GM21529 (cell line): ENCODE measurements at regions not wholly inside any gene's neighbourhood (a gene's known extent, or its start where the extent isn't known, plus 50 kb on each side); places are given as distances from the start of the nearest gene placed in this dataset.

ENCODE experiments used
- ATAC-seq: cut with Tn5 transposase; IDR thresholded peaks from one replicate; pipeline ENCODE4 v1.9.1; 2021; ENCODE audit not compliant: unreplicated experiment

DNA sequence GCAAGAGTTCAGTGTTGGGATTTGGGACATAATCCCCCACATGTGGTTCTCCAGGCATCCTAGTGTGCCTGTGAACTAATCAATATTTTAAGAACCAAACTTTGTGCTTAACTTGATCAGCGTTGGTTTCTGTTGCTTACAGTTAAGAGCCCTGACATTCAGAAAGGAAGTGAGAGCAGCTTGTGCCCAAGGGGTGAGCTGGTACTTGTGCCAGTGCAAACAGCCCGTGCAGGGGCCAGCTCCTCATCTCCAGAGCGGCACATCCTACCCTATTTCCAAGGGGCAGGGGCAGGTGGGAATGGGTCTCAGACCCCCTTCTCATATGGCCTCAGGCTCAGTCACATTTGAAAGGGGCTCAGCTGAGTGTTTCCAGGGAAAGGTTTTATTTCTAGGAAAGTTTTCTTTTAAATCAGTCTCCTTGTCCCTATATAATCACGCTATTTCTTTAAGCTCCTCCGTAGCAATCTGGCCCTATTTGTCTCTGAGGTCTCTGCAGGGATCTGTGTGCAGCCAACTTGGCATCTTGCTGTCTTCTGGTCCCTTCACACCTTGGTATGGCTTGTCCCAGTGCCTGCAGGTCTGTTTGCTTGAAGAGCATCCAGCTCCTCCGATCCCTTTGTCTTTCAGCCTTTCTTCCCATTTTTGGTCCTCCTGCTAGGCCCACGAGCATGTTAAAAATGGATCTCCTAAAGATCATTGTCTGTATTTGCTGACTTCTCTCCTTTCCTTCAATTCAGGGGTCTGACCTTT lies 358.9 kb downstream of the HRH4 start:
- no peak for ATAC-seq

DNA sequence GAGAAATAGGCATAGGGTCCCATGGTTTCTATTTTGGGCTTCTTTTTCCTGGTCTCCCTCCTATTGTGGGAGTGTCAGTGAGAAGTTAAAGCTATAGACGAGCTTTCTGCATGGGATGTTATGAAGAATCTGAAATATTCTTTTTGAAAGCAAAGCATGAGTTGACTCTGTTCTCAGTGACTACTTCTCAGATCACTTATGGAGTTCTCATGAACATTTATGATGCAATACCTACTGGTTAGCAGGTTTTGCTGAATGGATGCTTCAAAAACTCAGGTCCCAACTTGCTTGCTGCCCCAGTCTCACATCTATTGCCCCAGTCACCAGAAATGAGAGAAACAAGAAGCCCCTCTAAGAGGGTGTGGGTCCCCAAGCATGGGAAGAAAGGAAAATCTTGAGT lies 365.0 kb downstream of the HRH4 start:
- ATAC-seq, result no peak

DNA sequence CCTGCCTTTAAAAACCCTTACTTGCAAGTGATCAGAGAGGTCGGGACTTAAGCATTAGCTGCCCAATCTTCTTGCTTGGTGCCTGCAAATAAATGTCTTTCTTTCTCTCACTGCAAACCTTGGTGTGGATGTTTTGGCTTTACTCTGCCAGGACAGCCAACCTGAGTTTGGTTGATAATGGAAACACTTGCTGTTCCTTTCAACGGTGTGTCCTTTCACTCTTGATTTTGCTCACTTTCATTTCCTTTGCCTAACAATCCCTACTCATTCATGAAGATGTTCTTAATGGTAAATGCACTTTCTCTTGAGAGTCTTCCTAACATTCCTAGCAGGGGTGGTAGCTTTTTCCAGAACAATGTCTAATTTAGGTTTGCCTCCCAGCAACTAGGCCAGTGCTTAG lies 366.2 kb downstream of the HRH4 start:
- no peak for ATAC-seq

DNA sequence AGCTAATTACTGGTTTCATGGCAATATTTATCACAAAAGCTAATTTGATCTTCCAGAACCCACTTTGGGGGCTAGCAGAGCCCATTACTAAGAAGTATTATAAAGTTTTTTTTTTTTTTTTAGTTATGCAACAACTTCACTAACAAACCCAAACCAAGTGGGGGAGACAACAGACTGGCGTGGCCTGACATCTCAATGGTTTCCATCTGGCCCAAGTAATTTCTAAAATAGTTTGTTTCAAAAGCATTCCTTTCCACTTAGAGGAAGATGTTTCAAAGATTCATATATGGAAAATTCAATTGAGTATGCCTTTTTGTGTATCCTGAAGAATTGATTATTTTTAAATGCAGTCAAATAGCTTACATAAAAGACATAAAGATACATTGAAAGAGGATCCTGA lies 367.1 kb downstream of the HRH4 start:
- no peak for ATAC-seq

DNA sequence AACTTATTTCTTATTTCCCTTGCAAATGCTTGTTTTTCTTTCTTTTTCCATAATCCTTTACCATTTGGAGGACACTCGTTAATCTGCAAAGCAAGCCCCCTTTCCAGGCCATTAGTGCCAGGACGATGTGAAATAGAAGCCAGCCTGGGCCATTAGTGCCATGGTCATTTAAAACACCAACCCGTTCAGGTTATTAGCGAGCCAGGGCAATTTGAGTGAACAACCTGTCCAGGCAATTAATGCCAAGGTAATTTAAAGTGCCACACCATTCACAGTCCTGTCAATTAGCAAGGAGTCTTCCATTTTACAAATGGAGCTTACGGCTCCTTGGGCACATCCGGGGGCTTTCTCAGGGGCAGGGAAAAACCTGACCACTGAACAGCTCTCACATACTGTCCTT lies 370.6 kb downstream of the HRH4 start:
- ATAC-seq, result no peak

DNA sequence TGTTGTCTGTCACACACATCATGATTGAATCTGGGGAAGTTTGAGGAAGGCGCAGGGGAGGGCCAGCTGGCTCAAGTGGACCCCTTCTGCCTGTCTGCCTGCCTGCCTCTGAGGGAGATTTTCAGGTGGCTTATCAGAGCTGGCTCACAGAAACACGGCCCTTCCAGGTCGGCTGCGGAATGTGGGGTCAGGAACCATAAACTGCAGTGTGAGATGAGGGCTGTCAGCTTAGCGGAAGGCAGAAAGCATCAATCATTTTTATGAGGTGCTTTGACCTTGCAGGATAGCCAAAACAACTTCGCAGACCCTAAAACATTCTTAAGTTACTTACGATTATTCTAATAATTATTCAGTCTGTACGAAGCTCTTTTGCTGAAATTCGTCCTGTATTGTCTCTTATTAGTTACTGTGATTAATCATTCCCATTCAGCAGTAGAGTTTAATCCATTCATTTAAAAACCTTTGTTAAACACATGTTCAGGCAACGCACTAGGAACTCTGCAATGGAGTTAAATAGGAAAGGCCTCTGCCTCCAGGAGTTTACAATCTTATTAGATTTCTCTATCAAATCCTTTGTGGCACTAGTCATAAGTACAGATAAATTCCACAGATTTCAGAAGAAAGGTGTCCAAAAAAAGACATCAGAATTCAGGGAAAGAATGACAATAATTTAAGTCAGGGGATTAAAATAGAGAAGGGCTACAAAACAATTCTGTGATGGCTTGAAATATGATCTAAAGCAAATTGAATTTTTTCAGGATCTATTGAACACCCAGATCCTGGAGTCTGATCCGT lies 371.6 kb downstream of the HRH4 start:
- ATAC-seq, result no peak

DNA sequence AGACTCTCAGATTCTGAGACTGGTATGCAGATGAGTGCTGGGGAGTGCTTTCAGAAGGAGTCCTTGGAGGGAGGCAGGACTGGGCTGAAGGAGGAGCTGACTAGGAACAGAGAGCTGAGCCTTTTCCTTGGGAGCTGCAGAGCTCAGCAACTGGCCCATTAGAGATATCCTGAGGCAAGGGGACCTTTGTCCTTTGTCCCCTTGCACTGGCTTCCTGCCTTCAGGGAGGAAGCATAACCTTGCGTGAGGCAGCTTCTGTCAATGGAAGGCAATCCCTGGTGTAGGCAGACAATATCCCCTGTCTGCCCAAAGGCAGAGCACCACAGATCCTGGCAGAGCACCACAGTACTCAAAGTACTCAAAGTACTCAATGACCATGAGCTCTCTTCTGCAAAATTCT lies 375.3 kb downstream of the HRH4 start:
- no peak for ATAC-seq

DNA sequence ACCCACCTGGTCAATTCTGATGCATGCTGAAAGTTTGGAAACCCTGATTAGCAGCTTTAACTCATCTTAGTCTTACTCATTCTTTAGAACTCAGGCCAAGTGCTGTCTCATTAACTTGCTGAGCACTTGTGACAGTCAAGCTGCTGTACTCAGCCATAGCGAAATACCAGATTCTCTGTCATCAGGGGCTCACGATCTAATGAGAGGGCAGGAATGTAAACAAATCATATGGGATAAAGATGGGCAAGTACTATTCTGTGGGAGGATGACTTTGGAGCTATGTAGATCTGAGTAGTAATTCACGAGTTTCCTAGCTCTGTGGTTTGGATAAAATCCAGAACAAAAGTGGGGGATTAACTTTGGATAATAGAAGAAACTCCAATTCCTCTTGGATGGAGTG lies 376.6 kb downstream of the HRH4 start:
- no peak for ATAC-seq

DNA sequence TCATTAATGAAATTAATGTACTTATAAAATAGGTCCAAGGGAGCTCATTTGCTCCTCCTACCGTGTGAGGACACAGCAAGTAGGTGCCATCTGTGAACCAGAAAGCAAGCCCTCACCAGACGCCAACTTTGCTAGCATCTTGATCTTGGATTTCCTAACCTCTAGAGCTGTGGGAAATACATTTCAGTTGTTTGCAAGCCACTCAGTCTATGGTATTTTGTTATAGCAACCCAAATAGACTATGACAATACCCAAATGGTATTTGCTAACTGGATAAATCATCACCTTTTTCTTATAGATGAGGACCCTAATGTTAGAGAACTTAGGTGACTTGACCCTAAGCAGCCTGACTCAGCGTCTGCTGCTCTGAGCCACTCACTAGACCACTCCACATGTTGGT lies 379.6 kb downstream of the HRH4 start:
- no peak for ATAC-seq

DNA sequence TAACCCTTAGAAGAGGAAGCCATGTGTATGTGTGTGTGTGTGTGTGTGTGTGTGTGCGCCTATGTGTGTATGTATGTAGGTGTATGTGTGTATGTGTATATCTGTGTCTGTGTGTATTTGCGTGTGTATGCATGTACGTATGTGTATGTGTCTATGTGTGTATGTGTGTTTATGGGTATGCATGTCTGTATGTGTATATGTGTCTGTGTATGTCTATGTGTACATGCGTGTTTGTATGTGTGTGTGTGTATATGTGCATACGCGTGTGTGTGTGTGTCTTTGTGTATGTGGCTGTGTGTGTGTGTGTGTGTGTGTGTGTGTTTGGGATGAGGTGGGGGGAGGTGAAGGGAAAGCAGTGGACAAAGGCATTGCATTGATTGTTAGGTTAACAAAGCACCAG lies 380.2 kb downstream of the HRH4 start:
- no peak for ATAC-seq

DNA sequence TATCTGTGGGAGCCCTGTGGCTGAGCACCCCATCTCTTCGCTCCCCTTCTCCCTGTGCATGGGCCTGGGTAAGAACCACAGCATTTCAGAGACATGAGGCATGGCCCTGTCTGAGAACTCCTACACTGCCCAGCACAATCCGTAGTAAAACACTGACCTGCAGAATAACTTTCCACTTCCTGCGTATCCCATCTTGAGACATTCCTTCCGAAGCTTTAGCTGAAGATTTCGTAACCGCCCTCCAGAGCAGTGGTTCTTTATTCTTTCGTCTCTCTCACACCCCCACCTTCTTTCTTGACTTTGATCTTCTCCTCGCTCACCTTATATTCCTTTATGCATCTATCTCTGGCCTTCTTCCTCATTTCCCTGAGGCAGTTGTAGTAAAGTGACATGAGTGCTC lies 381.1 kb downstream of the HRH4 start:
- no peak for ATAC-seq

DNA sequence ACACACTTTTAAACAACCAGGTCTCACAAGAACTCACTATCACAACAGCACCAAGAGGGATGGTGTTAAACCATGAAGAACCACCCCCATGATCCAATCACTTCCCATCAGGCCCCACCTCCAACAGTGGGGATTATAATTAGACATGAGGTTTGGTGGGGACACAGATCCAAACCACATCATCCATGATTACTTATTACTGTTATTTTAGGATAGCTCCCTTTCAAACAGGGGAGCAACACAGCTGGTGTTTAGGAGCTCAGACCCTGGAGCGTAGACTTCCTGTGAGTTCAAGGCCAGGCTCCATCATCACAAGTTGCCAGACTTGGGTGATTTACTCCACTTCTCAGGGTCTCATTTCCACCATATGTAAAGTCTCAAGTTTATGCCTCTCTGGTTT lies 382.7 kb downstream of the HRH4 start:
- ATAC-seq, result no peak

DNA sequence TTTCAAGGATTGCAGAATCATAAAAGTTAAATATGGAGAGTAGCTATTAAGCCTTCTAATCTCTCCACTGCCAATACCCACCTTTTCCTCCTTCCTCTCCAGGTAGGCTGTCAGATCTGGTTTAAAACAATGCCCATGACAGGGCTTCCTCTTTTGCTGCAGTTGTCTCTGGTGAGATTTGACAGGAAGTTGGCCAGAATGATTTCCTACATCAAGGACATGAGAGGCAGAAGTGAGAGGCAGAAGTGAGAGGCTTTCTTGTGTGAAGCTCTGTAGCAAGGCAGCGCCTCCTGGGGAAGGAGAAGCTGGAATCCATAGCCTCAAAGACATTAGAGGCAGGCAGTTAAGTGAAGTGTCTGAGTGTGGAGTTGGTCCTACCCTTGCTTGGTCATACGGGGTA lies 385.7 kb downstream of the HRH4 start:
- ATAC-seq, result no peak

DNA sequence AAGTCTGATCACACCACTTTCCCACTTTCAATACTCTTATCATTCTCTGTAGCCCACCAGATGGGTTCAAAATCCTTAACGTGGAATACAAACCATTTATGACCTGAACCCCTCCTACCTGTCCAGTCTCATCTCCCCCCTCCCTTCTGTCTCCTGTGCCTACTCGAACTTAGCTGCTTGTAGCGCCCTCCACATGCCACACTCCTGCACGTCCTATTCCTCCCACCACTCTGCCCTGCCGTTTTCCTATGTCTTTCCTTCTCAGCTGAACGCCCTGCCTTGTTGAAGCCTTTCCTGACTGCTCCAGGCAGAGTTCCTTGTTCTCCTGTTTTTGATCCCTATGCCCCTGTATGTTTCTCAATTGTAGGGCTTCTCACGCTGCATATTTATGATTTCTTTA lies 390.1 kb downstream of the HRH4 start:
- ATAC-seq, result no peak

DNA sequence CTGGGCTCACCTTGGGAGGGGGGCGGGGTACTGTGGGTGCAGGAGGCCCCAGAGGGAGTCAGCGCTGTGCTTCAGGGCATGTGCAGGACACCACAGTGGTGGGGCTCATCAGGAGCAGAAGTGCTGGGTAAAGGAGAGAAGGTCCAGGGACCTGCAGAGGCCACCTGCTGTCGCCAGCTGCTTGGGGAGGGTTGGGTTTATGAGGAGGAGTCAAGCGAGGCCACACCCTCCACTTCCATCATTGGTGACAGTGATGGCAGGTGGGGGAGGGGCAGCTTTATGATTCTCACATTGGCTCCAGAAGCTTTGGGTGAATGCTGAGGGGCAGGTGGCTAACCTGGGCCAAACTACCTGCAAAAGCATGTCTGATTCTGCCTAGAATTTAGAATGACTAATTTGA lies 392.6 kb downstream of the HRH4 start:
- ATAC-seq, result no peak

DNA sequence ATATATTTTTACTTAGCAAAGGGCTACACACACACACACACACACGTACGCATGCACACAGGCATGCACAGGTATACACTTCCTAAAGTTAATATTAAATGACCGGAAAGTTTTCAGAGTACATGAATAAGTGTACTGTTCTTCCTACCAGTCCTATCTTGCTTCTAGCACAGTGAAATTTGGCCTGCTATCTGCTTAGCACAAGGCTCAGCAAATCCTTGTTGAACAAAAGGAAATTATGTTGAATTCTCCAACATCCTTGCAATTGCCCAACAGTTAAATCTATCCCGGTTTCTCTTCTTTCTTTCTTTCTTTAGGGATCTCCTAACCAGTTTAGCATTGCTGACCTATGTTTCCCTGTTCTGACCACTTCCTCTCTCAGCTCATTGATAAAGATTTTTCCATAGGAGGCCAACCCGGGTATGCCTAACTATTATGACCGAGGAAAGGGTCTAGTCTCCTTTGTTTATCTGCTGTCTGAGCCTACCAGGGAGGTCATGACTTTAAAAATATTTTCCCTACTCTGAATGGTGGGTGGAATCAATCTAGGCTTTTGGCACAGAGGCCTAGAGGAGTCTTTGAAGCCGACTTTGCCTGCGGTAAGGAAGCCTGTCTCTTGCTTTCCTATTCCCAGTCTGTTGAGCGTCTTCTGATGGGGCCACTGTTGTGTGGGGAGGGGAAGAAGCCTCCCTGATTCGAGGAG lies 400.7 kb downstream of the HRH4 start:
- no peak for ATAC-seq

DNA sequence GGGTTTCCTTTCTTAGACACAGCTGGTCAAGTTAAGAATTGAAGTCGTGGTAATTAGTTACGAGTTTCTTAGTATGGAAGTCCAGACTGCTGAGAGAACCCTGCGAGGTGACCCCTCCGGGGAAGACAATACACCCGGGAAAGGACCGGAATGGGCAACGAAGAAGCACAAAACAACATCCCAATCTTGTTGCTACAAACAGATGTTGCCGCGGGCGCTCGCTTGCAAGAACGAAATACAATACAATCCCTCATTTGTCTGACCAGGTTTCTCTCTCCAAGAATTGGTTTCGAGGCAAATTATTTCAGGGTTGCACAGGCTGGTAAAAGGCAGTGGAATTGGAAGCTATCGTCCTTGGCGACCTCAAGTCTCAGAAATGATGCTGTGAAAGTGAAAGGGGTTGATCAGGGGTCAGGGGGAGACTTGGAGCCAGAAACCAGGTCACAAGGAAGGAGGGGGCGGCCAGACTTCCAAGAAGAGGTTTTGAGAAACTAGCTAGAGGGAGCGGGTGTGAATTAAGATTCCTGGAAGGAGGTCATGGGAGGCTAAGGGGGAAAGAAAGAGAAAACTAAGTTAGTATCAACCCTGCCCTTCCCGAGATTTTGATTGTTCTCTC lies 401.9 kb downstream of the HRH4 start:
- ATAC-seq, result no peak

DNA sequence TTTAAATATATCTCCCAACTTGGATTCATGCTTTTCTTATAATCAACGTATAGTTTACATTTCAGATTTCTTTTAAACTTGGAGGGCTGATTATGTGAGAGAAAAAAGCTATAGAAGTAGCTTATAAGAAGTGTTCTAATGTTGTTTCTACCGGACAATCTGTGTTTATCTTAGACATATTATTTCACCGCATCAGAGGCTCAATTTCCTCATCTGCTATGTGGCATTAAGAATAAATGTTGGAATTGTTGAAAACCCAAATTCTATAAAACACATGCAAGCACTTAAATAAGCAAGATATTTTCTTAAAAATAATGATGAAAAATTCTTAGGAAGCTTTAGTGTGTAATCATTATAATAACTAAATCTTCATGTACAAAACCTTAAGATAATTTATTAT lies 407.9 kb downstream of the HRH4 start:
- ATAC-seq, result no peak

DNA sequence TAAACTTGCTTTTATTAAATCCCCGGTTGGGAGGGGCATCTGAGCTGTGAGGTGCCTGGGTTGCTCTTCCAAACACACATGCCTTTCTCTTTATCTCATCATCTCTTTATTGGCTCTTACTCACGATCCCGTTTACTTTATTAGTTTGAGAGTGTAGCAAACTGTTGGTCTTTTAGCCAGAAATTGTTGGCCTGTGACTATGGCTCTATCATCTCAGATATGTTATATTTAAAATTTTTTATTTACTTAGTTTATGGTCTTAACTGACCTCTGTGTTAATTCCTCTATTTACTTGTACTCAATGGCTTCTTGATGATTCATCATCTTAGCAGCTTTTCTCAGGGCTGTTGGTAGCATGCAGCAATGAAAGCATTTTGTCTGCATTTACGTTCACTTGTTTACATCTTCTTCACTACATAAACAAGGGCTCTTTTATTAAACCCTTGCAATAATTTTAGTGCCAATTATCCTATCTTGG lies 408.4 kb downstream of the HRH4 start:
- no peak for ATAC-seq

DNA sequence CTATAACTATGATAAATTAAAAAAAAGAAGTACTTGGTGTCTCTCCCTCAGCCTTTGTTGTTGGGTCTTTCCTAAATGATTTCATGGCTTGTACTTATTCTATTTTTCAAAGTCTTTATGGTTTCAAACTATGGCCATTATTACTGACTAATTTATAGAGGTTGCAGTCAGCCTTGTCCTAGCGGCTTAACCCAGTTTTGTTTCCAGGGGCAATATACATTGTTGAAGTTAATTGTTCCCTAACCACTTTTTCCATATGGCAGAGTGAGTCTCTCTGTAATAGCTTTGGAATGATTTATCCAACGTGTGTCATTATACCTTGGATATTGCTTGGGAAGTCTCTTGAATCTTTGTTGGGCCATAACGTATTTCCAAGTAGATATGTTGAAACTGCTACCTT lies 408.8 kb downstream of the HRH4 start:
- no peak for ATAC-seq

DNA sequence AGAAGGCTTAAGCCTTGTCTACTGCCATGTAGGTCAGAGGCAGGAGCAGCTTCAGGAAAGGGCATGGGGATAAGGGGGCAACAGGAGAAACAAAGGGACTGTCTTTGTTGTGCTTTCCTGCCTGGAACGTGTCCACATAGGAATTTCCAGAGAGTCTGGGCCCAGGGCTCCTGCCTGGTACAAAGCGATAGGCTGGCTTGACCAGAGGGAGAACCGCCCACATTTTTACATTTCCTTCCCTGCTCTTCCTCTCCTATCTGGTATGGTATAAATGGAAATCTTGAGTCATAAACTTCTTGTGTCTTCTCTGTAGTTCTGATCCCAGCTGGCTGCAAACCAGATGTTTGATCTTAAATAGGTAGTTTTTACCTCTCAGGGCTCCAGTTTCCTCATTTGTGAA lies 414.8 kb downstream of the HRH4 start:
- ATAC-seq, result no peak

DNA sequence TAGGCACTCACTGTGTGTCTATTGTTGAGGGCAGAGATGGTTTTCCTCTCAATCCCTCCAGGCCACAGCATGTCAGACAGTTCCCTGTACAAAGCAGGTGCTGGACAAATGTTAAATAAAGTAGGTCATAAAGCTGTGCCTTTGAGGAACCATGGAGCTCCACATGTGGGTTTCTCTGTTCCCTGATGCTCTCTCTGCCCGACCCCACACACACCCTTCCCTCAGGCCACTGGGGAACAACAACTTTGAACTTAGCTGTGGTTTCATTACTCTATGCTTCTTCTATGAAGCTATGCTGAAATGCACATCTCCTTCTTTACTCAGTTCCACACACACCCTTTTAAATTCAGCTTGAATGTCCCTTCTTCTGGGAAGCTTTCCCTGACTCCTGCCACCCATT lies 415.3 kb downstream of the HRH4 start:
- ATAC-seq, result no peak
